ENCODE measurements at regions not wholly inside any gene's neighbourhood (a gene's known extent, or its start where the extent isn't known, plus 50 kb on each side); places are given as distances from the start of the nearest gene placed in this dataset.

GRCh38 chr16:56075732-56076388 lies 115.4 kb upstream of the GNAO1 start:
- Histone ChIP-seq H3K4me1 (ENCODE audit: control insufficient read depth, extremely low read depth, insufficient read depth, low read length) (no peaks in the 10 kb centered on the region), H3K4me3 (replicated peaks in 1 of 4; ENCODE audit: control extremely low read depth in 1 of 4, insufficient read depth in 1 of 4, low read depth in 3 of 4, low read length in 4 of 4) (no peak overlapping the region), H3K9ac (ENCODE audit: insufficient read depth, low read length) (no peak overlapping the region), H3K9me3 (ENCODE audit: control insufficient read depth, insufficient read depth, low read depth, low read length) (no peaks in the 10 kb centered on the region), H3K27ac (ENCODE audit: insufficient read depth, low read length) (no peak overlapping the region), H3K4me2 (ENCODE audit: extremely low read depth, insufficient read depth, low read length) (no peak overlapping the region), H3K36me3 (ENCODE audit: control insufficient read depth, insufficient read depth, low read length) (no peaks in the 10 kb centered on the region), H3K79me2 (ENCODE audit: control insufficient read depth, insufficient read depth, low read length) (no peaks in the 10 kb centered on the region), H2AFZ (ENCODE audit: low read length) (no peak overlapping the region), H3K27me3 (ENCODE audit: control insufficient read depth, insufficient read depth, low read length) (no peaks in the 10 kb centered on the region), H4K20me1 (ENCODE audit: control insufficient read depth, extremely low read depth, insufficient read depth, low read length) (no peaks in the 10 kb centered on the region)
- DNase-seq (ENCODE audit: low read depth in 2 of 2) = no peak
- TF ChIP-seq CTCF (conservative IDR thresholded peaks at IDR 0.05 in 1 of 2, IDR thresholded peaks at IDR 0.05 in 1 of 2; ENCODE audit: low read depth in 1 of 2, low read length in 2 of 2) (no peak), EZH2 (IDR thresholded peaks at IDR 0.05; ENCODE audit: low read length, missing control alignments) (no peak)

- DNase-seq (ENCODE audit: low read depth in 2 of 2) = no peak
- TF ChIP-seq EZH2 (IDR thresholded peaks at IDR 0.05; ENCODE audit: low read length, missing control alignments) = no peak
- no peak for TF ChIP-seq CTCF (conservative IDR thresholded peaks at IDR 0.05 in 1 of 2, IDR thresholded peaks at IDR 0.05 in 1 of 2; ENCODE audit: low read depth in 1 of 2, low read length in 2 of 2)
- H3K4me2 ChIP-seq (ENCODE audit: extremely low read depth, insufficient read depth, low read length) = no peak overlapping the region
- no peaks in the 10 kb centered on the region for H3K27me3 ChIP-seq (ENCODE audit: control insufficient read depth, insufficient read depth, low read length)
- H3K79me2 ChIP-seq (ENCODE audit: control insufficient read depth, insufficient read depth, low read length) = no peaks in the 10 kb centered on the region
- H3K9me3 ChIP-seq (ENCODE audit: control insufficient read depth, insufficient read depth, low read depth, low read length) = no peaks in the 10 kb centered on the region
- H3K9ac ChIP-seq (ENCODE audit: insufficient read depth, low read length) = no peak overlapping the region
- H3K4me3 ChIP-seq (replicated peaks in 1 of 4; ENCODE audit: control extremely low read depth in 1 of 4, insufficient read depth in 1 of 4, low read depth in 3 of 4, low read length in 4 of 4) = no peak overlapping the region
- no peaks in the 10 kb centered on the region for H3K4me1 ChIP-seq (ENCODE audit: control insufficient read depth, extremely low read depth, insufficient read depth, low read length)
- no peak overlapping the region for H3K27ac ChIP-seq (ENCODE audit: insufficient read depth, low read length)
- no peaks in the 10 kb centered on the region for H4K20me1 ChIP-seq (ENCODE audit: control insufficient read depth, extremely low read depth, insufficient read depth, low read length)
- no peaks in the 10 kb centered on the region for H3K36me3 ChIP-seq (ENCODE audit: control insufficient read depth, insufficient read depth, low read length)
- H2AFZ ChIP-seq (ENCODE audit: low read length) = no peak overlapping the region
These were observed 117.8 kb upstream of the GNAO1 start for GRCh38 chr16:56073508-56073907.

GRCh38 chr16:56072096-56072495 lies 119.2 kb upstream of the GNAO1 start:
- Histone ChIP-seq H2AFZ (ENCODE audit: low read length) (no peak overlapping the region), H3K4me2 (ENCODE audit: extremely low read depth, insufficient read depth, low read length) (no peak overlapping the region), H3K4me3 (replicated peaks in 1 of 4; ENCODE audit: control extremely low read depth in 1 of 4, insufficient read depth in 1 of 4, low read depth in 3 of 4, low read length in 4 of 4) (no peak overlapping the region), H3K79me2 (ENCODE audit: control insufficient read depth, insufficient read depth, low read length) (no peaks in the 10 kb centered on the region), H3K4me1 (ENCODE audit: control insufficient read depth, extremely low read depth, insufficient read depth, low read length) (no peaks in the 10 kb centered on the region), H3K36me3 (ENCODE audit: control insufficient read depth, insufficient read depth, low read length) (no peaks in the 10 kb centered on the region), H4K20me1 (ENCODE audit: control insufficient read depth, extremely low read depth, insufficient read depth, low read length) (no peaks in the 10 kb centered on the region), H3K9me3 (ENCODE audit: control insufficient read depth, insufficient read depth, low read depth, low read length) (no peaks in the 10 kb centered on the region), H3K27me3 (ENCODE audit: control insufficient read depth, insufficient read depth, low read length) (no peaks in the 10 kb centered on the region), H3K9ac (ENCODE audit: insufficient read depth, low read length) (no peak overlapping the region), H3K27ac (ENCODE audit: insufficient read depth, low read length) (no peak overlapping the region)
- DNase-seq (ENCODE audit: low read depth in 2 of 2) = no peak
- no peak for TF ChIP-seq EZH2 (IDR thresholded peaks at IDR 0.05; ENCODE audit: low read length, missing control alignments)
